HG03025 (cell line): ENCODE measurements at regions not wholly inside any gene's neighbourhood (a gene's known extent, or its start where the extent isn't known, plus 50 kb on each side); places are given as distances from the start of the nearest gene placed in this dataset.

Experiments used
- ATAC-seq: cut with Tn5 transposase; IDR thresholded peaks from one replicate; pipeline ENCODE4 v1.9.1; 2021; ENCODE audit warnings: mild to moderate bottlenecking, moderate library complexity; ENCODE audit not compliant: unreplicated experiment, low FRiP score

DNA sequence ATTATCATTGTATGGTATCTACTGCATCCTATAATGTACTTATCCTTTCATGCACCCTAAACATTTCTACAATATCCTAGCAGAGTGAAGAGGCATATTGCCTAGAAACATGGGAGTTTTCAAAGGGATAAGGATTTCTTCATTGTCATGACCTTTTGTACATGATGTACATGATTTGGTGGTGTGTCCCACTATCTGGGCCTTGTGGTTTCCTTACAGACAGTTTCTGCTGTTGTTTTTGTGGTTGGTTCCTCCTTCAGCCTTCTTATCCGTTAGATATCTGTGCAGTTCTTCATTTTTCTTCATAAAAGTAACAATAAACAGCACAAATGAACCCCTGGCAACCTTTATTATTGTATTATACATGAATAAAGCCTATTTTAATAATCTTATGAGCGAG is 70.4 kb upstream of the BACH1 start:
- ATAC-seq = no peak

- no peak for ATAC-seq
Measured at GRCh38 chr21:29230551-29231261, 68.0 kb upstream of the BACH1 start.

DNA sequence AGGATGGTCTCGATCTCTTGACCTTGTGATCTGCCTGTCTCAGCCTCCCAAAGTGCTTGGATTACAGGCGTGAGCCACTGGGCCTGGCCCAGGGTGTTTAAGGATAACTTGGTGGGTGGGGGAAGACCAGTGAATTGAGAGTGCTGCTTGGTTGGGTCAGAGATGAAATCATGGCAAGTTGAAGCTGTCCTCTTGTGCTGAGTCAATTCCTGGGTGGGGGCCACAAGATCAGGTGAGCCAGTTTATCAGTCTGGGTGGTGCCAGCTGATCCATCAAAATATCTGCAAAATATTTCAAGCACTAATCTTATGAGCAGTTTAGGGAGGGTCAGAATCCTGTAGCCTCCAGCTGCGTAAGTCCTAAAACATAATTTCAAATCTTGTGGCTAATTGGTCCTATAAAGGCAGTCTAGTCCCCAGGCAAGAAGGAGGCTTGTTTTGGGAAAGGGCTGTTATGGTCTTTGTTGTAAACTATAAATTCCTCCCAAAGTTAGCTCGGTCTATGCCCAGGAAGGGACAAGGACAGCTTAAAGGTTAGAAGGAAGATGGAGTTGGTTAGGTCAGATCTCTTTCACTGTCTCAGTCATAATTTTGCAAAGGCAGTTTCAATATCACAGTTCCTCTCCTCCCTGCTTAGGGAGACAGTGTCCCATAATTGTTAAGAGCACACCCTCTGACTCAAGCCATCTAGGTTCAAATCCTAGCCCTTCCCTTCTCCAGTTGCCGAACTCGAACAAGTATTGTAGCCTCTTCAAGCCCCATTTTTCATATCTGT is 66.8 kb upstream of the BACH1 start:
- ATAC-seq = no peak

- no peak for ATAC-seq
Measured at GRCh38 chr21:29232530-29233255, 66.0 kb upstream of the BACH1 start.

DNA sequence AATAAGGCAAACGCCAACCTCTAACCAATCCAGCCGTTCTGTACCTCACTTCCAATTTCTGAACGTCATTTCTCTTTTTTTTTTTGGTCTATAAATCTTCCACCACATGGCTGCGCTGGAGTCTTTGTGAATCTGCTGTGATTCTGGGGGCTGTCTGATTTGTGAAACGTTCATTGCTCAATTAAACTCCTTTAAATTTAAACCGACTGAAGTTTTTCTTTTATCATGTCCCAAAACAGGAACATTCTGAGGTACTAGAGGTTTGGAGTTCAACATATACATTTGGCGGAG is 65.5 kb upstream of the BACH1 start:
- ATAC-seq = no peak

GRCh38 chr21:29233611-29234540 is 64.8 kb upstream of the BACH1 start:
- ATAC-seq = peak; percentile 58

- ATAC-seq = no peak
Measured at GRCh38 chr21:29235714-29236197, 63.0 kb upstream of the BACH1 start.

DNA sequence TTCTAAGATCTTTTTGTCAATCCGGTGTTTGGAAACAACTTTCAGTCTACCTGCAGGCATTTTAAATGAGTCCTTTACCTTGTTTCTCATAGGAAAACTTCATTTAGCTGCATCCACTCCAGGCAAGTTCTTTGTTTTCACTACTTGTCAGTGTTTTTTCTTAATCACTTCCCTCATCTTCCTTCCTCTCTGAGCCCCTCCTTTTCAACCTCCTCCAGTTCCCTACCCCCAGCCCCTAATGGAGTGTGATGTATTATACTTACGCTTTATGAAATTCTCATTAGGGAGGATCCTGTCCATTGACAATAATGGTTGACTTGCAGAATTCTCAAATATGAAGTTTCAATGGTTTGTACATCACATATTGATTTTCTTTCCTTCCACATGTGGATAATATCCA is 62.5 kb upstream of the BACH1 start:
- no peak for ATAC-seq

DNA sequence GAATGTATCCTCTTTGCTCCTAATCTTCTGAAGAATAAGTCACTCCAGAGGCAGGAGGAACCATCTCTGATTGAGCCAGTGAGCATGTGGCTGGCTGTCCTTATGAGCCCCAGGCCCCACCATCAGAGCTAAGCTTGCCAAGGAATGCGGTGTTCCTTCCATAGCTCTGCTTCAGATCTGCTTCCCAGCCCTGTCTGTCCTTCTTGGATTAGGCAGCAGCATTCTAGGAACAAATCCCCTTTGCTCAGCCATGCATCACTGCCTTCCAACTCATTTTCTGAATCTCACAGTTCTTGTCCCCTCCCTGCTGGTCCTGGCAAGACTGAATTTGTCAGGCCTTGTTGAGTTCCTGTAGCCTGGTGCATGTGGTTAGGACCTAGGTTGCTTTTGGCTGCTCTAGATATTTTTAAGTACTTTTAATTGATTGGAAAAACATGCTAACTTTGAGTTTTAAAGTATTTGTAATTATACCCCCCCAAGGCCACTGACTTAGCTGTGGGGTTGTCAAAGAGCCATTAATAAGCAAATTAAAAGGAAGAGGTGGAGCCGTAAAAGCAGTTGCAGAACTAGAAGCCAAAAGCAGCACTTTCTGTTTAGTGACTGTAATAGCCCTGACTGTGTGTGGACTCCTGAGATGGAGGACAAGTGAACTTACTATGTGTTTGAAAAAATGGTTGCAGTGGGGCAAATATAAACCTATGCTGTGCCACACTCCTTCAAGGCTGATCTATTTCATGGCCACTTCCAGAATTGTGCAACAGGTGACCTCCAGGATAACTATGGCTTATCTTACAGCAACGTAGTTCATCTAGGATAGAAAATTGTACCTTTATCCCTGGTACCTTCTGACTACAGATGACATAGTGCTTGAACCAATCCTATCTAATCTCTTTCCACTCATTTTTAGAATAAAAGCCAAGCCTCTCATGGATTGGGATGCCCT is 61.3 kb upstream of the BACH1 start:
- ATAC-seq = peak; percentile 45

DNA sequence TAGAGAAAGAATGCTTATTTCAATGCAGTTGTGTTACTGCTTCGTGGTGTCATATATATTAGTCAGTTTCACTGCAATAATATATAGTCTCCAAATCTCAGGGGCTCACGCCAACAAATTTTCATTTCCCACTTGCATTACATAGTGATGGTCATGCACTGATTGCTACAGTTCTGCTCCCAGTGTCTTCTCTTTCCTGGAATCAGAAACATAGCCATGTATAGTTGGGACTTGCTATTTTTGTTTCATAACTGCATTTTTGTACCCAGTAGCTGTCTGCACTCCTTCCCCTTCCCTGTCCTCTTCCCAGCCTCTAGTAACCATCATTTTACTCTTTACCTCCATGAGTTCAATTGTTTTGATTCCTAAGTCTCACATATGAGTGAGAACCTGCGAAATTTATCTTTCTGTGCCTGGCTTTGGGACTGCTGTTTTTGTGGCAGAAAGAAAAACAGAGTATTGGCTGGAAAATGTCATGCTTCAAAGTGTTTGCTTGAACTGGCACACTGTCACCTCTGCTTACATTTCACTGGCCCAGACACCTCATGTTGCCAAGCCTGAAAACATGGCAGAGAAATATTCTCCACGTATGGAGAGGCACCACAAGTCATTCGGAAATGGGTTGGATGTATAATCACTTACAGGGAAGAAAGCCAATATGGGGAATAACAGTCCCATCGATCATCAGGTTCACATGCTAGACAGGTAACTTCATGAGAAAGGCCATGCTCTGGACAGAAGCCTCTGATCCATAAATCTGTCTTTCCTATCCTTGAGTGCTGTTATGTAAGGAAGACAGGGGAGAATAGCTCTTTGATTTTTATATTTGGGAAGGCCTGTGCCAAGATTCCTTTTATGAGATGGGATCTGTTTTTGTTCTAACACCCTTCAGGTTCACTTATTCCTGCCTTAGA is 60.4 kb upstream of the BACH1 start:
- ATAC-seq = no peak

GRCh38 chr21:29238967-29239290 is 59.8 kb upstream of the BACH1 start:
- no peak for ATAC-seq

DNA sequence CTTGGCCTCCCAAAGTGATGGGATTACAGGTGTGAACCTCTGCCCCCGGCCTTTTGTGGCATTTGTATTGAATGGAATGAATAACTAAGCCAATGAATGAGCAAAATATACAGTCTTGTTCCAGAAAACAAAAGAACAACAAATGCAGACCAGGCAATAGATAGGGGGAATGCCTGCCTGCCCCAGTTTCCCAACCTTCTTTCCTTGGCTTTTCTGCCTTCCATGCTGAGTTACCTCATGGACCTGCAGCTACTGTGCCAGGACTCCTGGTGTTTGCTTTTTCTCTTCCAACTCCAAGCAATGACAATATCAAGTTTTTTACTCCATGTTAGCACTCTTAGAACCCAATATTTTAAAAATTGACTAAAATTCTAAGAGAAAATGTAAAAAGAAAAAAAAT is 58.6 kb upstream of the BACH1 start:
- ATAC-seq = no peak

DNA sequence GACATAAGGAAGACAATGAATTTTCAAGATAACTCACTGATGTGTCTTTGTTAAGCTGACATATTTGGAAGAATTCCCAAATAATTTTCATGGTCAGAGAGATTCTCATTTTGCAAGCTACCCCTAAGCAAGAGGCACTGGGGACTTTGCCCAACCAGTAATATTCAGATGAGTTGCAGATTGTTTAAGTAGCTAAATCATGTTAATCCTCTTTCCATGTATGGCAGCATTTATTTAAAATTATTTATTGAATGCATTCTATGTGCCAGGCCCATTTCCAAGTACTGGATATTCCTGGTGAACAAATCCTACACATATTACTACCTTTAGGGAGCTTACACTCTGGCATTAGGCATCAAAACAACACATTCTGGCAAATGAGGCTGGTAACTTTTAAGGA is 56.5 kb upstream of the BACH1 start:
- no peak for ATAC-seq

- no peak for ATAC-seq
Measured at GRCh38 chr21:29243188-29243587, 55.5 kb upstream of the BACH1 start.

- peak; percentile 77 for ATAC-seq
Measured at GRCh38 chr21:29245104-29245643, 53.5 kb upstream of the BACH1 start.

DNA sequence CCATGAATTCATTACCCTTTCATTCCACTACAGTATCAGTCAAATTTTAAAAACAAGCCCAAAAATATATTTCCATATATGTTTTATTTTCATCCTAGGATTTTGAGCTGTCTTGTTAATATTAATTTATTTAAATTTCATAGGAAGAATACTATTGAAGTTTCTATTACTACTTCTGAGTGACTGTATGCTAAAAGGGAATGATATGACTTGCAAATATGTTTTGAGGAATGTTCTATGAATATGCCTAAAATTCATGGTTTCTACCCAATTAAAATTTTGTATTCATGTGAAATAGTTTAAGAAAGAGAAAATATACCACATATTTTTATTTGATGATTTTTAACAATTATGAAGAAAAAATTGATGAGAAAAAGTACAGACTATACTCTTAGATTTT is 52.9 kb upstream of the BACH1 start:
- no peak for ATAC-seq

- no peak for ATAC-seq
Measured at GRCh38 chr21:29246614-29247013, 52.1 kb upstream of the BACH1 start.

GRCh38 chr21:29248124-29248523 is 50.6 kb upstream of the BACH1 start:
- no peak for ATAC-seq
